UCSD-AML1 (cell line): ENCODE measurements at regions not wholly inside any gene's neighbourhood (a gene's known extent, or its start where the extent isn't known, plus 50 kb on each side); places are given as distances from the start of the nearest gene placed in this dataset.
"Not testable (repeated sequence)": the region's sequence is repeated elsewhere in the genome, so short reads cannot be mapped to it uniquely, and the experiment has no call there.

Experiments used
- DNase-seq: peaks from one replicate; lab custom pipeline; 2025; ENCODE audit not compliant: unreplicated experiment; lab: John Stamatoyannopoulos, UW

GRCh38 chr3:81823086-81823485 lies 61.6 kb upstream of the GBE1 start:
- peak; percentile 6 for DNase-seq

GRCh38 chr3:81816473-81817250 lies 55.2 kb upstream of the GBE1 start:
- no peak for DNase-seq

GRCh38 chr3:81812098-81812497 lies 50.7 kb upstream of the GBE1 start:
- not testable (repeated sequence) for DNase-seq
